DND-41 (cell line): ENCODE measurements at regions not wholly inside any gene's neighbourhood (a gene's known extent, or its start where the extent isn't known, plus 50 kb on each side); places are given as distances from the start of the nearest gene placed in this dataset.

Experiments used
- EZH2 ChIP-seq: IDR thresholded peaks from 3 replicates; pipeline ENCODE4 v1.6.1; 2012; ENCODE audit warnings: borderline replicate concordance, low read depth, mild to moderate bottlenecking, moderate library complexity, low read length, inconsistent platforms; ENCODE audit not compliant: severe bottlenecking
- TF ChIP-seq, protein P1 (sequence below): IDR thresholded peaks from 2 replicates; pipeline ENCODE4 v1.5.1; 2012; ENCODE audit warnings: borderline replicate concordance, low read length, moderate library complexity, mild to moderate bottlenecking; ENCODE audit not compliant: poor library complexity, severe bottlenecking; ENCODE audit errors: extremely low read depth

DNA sequence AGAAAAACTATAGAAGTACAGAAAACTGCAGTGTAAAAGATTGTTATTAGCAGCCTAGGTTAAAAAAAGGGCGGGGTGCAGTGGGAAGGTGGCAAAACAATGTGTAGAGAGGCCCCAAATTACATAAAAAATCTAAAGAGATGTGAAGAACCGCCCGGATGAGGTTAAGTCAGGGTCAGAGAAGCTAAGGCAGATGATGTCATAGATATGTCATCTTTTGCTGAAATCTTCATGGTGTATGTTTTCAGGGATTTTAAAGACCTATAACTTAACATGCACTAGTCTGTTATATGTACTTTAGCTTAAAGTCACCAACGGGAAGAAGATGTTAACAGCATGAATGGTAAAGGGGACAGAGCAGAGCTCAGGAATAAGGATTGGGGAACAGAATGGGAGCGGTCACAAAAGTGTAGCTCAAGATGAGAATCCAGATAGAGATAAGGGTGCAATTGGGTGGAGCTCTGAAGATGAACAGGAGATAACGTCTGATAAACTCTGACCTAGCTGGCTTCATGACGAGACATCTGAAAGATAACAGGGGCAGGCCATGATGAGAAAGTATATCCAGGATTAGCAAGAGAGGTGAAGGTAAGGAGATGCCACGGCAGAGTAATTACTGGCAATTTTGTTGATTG, 83.4 kb downstream of the TFAP2A start:
- TF ChIP-seq, protein P1, sequence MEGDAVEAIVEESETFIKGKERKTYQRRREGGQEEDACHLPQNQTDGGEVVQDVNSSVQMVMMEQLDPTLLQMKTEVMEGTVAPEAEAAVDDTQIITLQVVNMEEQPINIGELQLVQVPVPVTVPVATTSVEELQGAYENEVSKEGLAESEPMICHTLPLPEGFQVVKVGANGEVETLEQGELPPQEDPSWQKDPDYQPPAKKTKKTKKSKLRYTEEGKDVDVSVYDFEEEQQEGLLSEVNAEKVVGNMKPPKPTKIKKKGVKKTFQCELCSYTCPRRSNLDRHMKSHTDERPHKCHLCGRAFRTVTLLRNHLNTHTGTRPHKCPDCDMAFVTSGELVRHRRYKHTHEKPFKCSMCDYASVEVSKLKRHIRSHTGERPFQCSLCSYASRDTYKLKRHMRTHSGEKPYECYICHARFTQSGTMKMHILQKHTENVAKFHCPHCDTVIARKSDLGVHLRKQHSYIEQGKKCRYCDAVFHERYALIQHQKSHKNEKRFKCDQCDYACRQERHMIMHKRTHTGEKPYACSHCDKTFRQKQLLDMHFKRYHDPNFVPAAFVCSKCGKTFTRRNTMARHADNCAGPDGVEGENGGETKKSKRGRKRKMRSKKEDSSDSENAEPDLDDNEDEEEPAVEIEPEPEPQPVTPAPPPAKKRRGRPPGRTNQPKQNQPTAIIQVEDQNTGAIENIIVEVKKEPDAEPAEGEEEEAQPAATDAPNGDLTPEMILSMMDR: no peak
- TF ChIP-seq EZH2: no peak
